Mammary epithelial cell (primary cell): ENCODE measurements at regions not wholly inside any gene's neighbourhood (a gene's known extent, or its start where the extent isn't known, plus 50 kb on each side); places are given as distances from the start of the nearest gene placed in this dataset.

ENCODE experiments used
- EZH2 ChIP-seq: IDR thresholded peaks from 2 replicates; pipeline ENCODE4 v1.6.1; 2012; ENCODE audit warnings: low read length, inconsistent platforms, borderline replicate concordance
- TF ChIP-seq, protein P1 (sequence below), 2 donors: IDR thresholded peaks in 1 of 2; conservative IDR thresholded peaks in 1 of 2; 2 replicates each; pipeline ENCODE4 v1.5.1; 2011 to 2012; ENCODE audit warnings: inconsistent platforms in 2 of 2, low read length in 2 of 2, mild to moderate bottlenecking in 2 of 2, control low read depth in 1 of 2, low read depth in 1 of 2; ENCODE audit not compliant: insufficient read depth in 1 of 2; ENCODE audit errors: extremely low read depth in 1 of 2

DNA sequence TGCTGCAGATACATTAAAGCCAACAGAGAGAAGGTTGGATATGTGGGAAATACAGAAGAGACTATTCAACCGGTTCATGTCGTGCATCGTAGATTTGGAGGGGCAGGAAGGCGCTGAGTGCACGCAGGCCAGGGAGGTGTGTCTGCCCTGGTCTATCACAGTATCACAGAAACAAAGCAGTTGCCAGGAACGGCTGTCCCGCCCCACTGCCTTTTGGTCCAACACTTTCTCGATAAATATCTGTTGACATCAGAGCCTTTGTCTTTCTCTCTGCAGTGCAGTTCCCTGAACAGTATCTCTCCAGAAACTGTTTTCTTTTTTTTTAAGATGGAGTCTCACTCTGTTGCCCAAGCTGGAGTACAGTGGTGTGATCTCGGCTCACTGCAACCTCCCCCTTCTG, 151.1 kb upstream of the BCOR start:
- TF ChIP-seq, protein P1, sequence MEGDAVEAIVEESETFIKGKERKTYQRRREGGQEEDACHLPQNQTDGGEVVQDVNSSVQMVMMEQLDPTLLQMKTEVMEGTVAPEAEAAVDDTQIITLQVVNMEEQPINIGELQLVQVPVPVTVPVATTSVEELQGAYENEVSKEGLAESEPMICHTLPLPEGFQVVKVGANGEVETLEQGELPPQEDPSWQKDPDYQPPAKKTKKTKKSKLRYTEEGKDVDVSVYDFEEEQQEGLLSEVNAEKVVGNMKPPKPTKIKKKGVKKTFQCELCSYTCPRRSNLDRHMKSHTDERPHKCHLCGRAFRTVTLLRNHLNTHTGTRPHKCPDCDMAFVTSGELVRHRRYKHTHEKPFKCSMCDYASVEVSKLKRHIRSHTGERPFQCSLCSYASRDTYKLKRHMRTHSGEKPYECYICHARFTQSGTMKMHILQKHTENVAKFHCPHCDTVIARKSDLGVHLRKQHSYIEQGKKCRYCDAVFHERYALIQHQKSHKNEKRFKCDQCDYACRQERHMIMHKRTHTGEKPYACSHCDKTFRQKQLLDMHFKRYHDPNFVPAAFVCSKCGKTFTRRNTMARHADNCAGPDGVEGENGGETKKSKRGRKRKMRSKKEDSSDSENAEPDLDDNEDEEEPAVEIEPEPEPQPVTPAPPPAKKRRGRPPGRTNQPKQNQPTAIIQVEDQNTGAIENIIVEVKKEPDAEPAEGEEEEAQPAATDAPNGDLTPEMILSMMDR (conservative IDR thresholded peaks at IDR 0.05 in 1 of 2, IDR thresholded peaks at IDR 0.05 in 1 of 2; ENCODE audit: extremely low read depth in 1 of 2, insufficient read depth in 1 of 2, low read depth in 1 of 2, low read length in 2 of 2) = no peak
- no peak for TF ChIP-seq EZH2
